ENCODE measurements at regions not wholly inside any gene's neighbourhood (a gene's known extent, or its start where the extent isn't known, plus 50 kb on each side); places are given as distances from the start of the nearest gene placed in this dataset.
"Not testable (repeated sequence)": the region's sequence is repeated elsewhere in the genome, so short reads cannot be mapped to it uniquely, and the experiment has no call there.

GRCh38 chr13:69264362-69265334 lies 843.0 kb upstream of the ATXN8OS start:
- no peak for DNase-seq

DNA sequence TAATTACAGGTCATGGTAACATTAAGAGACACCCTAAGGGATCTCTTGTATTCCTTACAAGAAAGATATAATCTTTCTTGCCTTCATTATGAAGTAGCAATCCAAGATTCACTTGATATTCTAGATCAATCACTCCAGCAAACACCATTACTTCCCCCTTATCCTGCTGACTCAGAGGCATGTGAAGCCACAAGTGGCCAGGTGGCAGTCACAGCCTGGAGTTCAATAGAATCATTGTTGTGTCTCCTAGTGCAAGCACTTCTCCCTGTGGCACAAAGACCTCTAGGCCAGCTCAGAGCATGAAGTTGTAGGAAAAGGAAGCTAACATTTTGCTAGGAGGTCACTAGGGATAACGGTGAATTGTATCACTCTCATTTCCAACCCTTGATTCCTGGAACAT lies 864.3 kb upstream of the ATXN8OS start:
- DNase-seq: no peak

GRCh38 chr13:69234171-69234570 lies 873.5 kb upstream of the ATXN8OS start:
- DNase-seq: no peak

DNA sequence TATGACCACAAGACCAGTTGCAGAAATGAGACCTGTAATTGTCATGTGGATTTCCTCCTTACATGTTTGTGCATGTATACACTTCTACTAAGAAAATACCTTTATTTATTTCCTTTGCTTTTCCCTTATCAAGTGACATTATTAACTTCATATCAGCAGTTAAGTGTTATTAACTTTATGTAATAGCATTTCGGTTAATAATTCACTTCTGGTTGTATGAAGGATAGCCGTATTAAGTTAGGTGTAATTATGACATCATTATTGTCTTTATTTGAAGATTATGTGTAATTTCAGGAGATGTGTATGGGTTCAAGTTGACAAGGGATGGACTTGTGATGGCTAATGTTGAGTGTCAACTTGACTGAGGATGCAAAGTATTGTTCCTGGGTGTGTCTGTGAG lies 881.2 kb upstream of the ATXN8OS start:
- DNase-seq: no peak

- DNase-seq: not testable (repeated sequence)
Measured at GRCh38 chr13:69221633-69222498, 885.8 kb upstream of the ATXN8OS start.

- no peak for DNase-seq
Measured at GRCh38 chr13:69213396-69213795, 894.2 kb upstream of the ATXN8OS start.

- DNase-seq: no peak
Measured at GRCh38 chr13:69204620-69205019, 903.0 kb upstream of the ATXN8OS start.

DNA sequence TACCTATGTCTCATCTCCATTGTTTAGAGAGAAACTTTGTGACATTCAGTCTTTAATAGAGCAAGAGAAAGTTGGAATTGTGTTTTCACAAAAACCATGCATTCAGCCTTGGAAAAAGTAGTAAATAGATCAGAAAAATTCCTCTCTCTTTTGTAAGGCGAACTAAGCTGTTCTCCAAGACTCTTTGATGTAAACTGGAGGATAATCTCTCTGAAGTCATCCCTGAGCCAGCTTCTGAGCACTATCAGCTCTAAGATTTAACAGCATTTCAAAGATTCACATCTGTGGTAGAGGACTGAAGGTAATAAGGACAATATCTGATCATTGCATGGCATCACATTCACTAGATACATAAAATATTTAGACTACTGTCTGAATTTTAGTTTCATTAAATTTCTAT lies 904.6 kb upstream of the ATXN8OS start:
- no peak for DNase-seq

DNA sequence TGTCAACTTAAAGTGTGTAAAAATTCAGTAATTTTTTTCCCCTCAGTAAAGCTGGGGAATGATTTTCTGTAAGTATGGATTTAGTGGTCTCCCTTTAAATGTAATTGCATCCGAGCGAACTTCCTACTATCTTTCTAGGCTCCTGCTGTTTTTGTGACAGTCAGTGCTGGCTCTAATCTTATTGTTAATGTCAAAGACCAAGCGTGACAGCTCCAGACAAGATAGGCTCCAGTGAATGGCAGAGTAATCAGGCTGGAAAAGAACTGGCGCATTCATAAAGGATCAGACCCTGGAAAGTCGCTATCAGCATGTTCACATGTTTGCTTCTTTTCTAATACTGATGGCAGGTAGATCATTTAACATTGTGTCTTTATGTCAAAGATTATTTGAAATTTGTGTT lies 908.0 kb upstream of the ATXN8OS start:
- no peak for DNase-seq

DNA sequence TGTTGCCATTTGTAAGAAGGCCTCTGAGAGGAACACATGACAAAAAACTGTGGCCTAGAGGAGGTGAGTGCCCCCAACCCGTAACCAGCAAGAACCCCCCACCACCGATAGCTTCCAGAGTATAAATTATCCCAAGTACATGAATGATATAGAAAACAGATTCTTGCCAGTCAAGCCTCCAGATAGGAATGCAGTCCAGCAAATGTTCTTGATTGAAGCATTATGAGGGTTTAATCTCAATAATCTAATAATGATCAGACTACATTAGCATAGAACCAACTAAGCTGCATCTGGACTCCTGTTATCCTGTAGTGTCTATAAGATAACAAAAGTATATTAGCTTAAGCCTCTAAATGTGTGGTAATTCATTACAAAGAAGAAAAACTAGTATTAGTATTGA lies 908.9 kb upstream of the ATXN8OS start:
- DNase-seq: no peak

GRCh38 chr13:69194130-69194529 lies 913.5 kb upstream of the ATXN8OS start:
- DNase-seq: no peak

- no peak for DNase-seq
Measured at GRCh38 chr13:69180034-69180433, 927.6 kb upstream of the ATXN8OS start.

- DNase-seq: no peak
Measured at GRCh38 chr13:69178000-69178399, 929.6 kb upstream of the ATXN8OS start.

- no peak for DNase-seq
Measured at GRCh38 chr13:69168436-69168835, 939.2 kb upstream of the ATXN8OS start.

DNA sequence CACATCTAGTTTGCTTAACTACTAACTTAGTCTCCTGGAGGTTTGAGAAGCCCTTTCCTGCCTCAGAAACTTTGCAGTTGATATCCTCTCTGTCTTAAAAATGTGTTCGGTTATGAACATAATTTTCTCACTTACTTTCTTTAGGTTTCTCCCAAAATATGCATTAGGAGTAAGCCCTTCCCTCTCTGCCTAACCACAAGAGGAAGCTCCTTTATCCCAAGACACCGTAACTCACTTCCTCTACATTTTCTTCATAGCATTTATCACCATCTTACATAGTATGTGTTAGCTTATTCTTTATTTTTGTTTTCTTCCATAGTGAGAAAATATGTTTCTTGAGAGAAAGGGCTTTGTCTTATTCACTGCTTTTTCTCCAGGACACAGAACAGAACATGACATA lies 952.5 kb upstream of the ATXN8OS start:
- no peak for DNase-seq

DNA sequence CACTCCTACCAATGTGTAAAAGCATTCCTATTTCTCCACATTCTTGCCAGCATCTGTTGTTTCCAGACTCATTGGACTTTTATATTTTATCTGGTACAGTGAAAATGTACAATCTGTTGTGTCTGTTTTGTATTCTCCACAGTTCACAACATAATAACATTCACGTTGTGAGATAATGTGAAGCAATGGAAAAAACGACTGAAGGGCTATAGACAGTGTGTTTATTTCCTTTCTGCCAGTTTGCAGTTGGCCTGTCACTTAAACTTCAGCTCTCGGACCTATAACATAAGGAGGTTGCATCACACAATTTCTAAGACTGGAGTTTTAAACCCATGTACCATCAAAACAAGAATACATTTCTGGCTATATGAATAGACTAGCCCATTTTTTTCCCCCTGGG lies 965.5 kb upstream of the ATXN8OS start:
- DNase-seq: no peak

GRCh38 chr13:69124996-69125395 lies 982.6 kb upstream of the ATXN8OS start:
- DNase-seq: no peak

- no peak for DNase-seq
Measured at GRCh38 chr13:69109891-69110525, 997.6 kb upstream of the ATXN8OS start.

DNA sequence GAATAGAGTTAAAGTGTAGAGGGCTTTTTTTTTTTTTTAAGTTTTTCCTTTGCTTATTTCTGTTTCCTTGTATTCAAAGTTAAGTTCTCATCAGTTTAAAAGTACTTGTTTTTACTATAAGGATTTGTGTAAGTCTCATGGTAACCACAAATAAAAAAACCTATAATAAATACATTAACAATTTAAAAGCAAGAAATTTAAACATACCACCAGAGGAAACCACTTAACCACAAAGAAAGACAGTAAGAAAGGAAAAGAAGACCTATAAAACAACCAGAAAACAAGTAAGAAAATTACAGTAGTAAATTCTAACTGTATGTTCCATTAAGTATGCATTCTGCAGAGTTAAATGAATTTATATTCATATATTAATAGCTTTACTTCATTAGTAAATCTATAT lies 999.1 kb upstream of the ATXN8OS start:
- DNase-seq: no peak

- DNase-seq: no peak
Measured at GRCh38 chr13:69107436-69107835, 1000.2 kb upstream of the ATXN8OS start.

- no peak for DNase-seq
Measured at GRCh38 chr13:69101841-69102240, 1005.8 kb upstream of the ATXN8OS start.

GRCh38 chr13:69094485-69094884 lies 1013.1 kb upstream of the ATXN8OS start:
- DNase-seq: no peak

- DNase-seq: no peak
Measured at GRCh38 chr13:69092615-69093322, 1014.9 kb upstream of the ATXN8OS start.

All from femur (tissue), 1 donor.